HG02763 (cell line): ENCODE measurements at regions not wholly inside any gene's neighbourhood (a gene's known extent, or its start where the extent isn't known, plus 50 kb on each side); places are given as distances from the start of the nearest gene placed in this dataset.

ENCODE experiments used
- ATAC-seq: cut with Tn5 transposase; IDR thresholded peaks from one replicate; pipeline ENCODE4 v1.9.1; 2021; ENCODE audit warnings: mild to moderate bottlenecking, moderate library complexity; ENCODE audit not compliant: unreplicated experiment

DNA sequence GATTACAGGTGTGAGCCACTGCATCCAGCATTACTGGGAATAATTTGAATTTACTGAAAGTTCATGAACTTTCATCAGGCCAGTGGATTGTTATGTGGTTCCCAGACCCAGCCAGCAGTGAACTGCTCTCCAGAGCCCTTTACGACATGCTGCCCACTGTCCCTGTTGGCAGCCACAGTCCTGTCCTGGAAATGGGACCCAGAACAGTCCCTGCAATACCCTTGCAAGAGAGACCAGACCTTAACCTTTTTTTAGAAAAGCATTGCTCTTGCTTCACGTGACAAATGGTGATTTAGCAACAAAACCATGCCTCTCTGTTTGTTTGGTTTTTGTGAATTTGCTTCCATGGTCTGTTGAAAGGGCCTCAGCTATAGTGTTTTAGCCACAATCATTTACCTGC is 367.3 kb upstream of the C2CD4B start:
- no peak for ATAC-seq

DNA sequence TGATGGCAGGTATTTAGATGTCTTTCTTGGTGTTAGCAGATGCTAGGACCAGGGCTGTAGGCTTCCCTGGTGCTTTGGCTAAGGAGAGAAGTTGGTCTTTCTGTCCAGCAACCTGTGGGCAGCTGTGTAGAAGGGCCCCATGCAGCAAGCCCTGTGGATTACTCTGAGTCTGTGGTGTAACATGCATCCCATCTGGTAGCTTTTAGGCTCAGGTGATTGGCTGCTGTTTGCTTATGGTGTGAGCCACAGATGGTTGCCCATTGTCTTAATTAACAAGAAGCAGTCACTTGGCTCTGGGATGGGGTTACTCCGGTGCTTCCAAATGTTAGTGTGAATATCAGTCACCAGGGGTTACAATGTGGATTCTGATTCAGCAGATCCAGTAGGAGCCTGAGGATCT is 368.6 kb upstream of the C2CD4B start:
- ATAC-seq: no peak

- no peak for ATAC-seq
Measured at GRCh38 chr15:62534996-62535395, 369.9 kb upstream of the C2CD4B start.

DNA sequence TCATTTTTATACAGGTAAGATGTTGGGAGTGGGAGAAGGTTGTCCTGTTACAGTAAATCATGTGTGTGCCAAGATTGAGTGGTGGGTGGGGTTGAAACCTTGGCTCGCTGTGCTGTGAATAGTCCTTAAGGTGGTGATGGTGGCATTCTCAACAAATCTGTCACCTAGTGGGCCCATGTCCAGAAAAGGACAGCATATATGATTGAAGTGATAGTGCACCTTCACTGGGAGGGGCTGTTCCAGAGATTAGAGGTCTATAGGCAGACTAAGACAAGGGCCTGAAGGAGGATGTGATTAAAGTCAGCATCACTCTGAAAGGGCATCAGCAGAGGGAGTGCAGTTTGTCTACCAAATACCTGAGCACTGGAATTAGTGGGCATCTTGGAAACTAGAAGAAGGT is 374.2 kb upstream of the C2CD4B start:
- no peak for ATAC-seq

DNA sequence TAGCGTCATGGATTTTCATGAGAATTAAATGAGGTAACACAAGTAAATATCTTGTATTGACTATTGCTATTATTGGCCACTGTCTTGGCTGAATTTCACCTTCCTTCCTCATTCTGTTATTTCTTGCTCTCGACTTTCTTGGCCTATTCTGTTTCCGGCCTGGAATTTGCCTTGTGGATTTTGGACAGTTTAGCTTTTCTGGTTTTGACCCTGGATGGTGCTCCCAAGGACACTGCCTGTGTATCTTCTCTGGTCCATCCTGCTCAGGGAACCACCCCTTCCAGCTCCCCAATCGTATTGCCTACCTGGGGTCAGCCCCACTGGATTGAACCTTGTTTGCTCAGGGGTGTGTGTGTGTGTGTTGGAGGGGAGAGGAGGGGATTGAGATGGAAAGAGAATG is 376.2 kb upstream of the C2CD4B start:
- no peak for ATAC-seq

DNA sequence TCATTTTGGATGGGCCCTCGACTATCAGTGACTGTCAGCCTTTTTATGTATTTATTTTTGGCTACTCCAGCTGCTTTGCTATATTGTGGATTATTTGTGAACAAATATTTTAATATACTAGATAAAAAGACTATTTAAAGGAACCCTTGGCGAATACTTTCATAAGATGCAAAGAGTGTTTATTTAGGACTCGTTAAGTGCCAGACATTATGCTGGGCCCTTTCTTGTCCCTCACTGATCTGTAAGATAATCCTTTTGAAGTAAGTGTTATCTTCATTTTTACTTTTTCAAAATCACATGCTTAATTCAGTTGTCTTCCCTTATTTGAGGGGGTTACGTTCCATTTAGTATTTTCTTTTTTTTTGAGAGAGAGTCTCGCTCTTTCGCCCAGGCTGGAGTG is 376.8 kb upstream of the C2CD4B start:
- no peak for ATAC-seq

- ATAC-seq: no peak
Measured at GRCh38 chr15:62544446-62544845, 379.4 kb upstream of the C2CD4B start.

GRCh38 chr15:62545467-62546227 is 380.6 kb upstream of the C2CD4B start:
- no peak for ATAC-seq

DNA sequence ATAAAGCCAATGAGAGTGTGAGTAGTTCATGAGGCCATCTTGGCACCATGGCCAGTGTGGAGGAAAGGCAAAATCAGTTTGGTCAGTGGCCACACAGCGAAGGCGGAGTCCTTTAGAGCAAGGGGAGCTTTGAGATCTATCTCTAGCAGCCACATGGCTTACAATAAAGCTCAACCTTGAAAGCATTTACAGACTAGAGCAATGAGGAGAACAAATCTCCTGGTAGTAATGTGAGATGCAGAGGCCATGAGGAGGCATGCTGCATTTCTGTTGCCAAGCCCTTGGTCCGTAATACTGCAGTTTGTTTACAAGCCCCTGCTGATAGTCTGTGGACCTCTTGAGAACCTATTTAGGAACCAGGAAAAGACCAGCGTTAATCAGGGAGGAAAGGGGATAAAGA is 381.5 kb upstream of the C2CD4B start:
- no peak for ATAC-seq

DNA sequence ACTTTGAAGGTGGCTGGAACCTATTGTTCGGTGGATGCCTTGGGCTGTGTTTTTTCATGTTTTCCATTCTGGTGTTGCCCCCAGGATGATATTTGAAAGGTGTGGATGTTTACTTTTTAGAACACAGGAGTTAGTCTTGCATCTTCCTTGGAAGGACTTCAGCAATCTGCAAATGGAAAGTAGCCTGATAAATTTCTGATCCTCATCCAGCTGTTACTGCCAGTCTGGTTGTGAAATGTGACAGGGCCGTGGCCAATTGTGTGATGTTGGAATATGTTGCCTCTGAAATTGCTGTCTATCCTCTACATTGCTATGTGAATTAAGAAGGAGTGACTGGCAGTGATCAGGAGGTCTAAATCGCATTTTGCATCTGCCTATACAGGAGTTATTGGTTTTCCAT is 382.5 kb upstream of the C2CD4B start:
- no peak for ATAC-seq

GRCh38 chr15:62549345-62549970 is 384.4 kb upstream of the C2CD4B start:
- no peak for ATAC-seq

DNA sequence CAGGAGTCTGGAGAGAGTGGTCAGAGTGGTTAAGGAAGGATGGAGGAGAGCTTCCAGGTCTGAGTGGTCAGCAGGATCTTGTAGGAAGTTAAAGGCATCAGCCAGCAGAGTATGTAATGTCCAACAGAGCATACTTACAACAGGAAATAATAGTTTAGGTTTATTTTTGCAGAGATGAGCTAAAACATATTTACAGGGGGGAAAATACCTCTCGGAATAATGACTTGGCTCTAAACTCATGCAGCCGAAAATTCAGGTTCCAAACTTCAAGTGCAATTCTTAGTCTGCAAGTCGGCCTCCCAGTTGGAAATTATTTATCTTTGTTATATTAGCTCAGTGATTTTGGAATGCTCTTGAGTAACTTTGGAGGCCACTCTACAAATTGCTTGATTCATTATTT is 385.0 kb upstream of the C2CD4B start:
- ATAC-seq: no peak

DNA sequence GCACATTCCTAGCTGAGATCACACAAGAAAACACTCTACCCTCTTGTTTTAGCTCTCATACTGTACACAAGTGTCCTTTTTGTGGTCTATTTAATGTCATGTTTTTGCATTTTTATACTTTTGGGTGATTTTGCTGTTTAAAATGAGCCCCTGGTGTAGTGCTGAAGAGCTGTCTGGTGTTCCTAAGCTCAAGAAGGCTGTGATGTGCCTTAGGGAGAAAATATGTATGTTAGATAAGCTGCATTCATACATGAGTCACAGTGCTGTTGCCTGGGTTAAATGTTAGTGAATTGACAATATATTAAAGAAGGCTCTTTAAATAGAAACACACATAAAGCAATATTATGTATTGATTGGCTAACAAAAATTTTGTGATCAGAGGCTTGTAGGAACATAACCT is 387.4 kb upstream of the C2CD4B start:
- no peak for ATAC-seq

DNA sequence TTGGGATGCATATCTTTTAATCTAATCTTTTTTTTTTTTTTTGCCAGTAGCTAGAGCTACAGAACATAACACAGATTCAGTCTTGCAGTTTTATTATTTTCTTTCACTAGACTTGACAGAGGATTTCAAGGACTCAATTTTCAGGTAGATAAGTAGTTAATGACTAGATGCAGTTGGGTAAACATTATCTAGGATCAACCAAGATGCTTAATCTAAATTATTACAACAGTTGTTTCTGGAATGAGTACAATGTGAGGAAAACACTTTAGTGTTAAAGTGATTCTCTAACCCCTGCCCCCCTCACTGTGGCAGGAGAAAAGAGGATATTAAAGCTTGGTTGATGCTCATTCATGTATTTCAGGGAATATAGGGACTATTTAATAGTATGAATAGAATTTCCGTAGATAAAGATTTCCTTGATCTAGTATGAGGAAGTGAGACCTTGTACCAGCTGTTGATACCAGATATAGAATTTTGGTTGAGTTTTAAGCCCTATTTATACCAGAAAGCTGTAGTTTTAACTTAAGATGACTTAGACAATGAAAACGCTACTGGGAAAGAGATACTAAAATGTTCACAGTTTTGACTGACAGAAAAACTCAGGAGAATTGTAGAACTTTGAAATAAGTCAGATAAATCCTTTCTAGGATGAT is 389.0 kb upstream of the C2CD4B start:
- no peak for ATAC-seq

GRCh38 chr15:62558640-62559380 is 393.7 kb upstream of the C2CD4B start:
- ATAC-seq: no peak

GRCh38 chr15:62559381-62559733 is 394.3 kb upstream of the C2CD4B start:
- no peak for ATAC-seq

GRCh38 chr15:62561059-62561519 is 396.0 kb upstream of the C2CD4B start:
- no peak for ATAC-seq

DNA sequence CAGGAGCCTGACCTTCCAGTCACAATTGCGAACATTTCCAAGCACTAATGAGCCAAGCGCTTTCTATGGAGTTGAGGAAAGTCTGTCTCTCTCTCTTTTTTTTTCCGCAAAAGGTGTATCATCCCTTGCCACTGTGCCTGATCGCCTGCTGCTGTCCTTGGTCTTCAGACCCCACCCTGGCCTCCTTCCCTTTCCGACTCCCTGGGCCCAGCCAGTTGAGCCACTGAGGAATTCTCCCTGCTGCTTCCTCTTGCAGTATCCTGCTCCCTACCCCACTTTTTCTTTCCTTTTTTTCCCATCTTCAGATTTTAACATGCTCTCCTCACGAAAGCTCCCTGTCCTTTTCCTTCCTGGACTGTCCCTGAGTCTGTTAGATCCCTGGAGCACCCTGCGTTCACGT is 396.5 kb upstream of the C2CD4B start:
- ATAC-seq: no peak

DNA sequence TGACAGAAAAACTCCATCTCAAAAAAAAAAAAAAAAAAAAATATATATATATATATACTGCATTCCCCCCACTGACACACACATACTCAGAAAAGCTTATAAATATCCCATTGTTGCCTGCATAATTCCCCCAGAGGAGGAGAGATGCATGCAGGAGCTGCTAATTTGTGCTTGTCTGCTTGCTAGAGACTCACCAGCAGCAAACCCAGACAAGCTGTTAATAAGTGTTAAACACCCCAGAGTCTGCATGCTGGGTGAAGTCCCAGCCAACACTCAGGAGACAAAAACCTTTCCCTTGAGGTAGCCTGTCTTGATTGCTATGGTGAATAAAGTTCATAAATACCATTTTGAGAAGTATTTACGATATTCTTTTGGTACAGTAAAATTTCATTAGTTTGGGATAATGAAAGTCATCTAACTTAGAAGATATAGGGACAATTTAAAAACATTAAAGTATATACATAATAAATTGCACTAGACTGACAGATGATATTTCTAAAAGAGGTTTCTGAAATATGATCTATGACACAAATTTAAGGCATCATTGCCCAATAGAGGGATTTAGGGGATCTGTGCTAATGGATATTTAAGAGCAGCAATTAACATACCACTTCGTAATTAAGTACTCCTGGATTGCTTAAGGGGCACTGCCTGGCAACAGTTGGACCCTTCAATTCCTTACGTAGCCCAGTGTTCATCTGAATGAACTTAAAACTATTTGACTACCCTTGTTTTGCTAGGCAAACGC is 400.0 kb upstream of the C2CD4B start:
- ATAC-seq: no peak

DNA sequence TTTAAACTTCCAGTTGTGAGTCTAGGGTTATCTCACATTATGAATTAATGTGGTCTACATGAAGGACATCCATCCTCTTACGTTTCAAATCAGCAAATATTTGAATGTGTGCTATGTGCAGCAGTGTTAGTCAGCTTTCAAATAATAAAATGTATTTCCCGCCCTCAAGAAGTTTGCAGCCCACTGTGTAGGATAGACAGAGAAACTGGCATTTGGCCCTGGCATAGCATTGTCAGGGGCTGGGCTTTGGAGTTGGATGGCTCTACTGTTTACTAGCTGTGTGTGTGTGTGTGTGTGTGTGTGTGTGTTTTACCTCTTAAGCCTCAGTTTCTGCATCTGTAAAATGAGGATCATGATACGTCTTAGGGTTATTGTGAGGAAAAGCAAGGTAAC is 400.5 kb upstream of the C2CD4B start:
- ATAC-seq: no peak

DNA sequence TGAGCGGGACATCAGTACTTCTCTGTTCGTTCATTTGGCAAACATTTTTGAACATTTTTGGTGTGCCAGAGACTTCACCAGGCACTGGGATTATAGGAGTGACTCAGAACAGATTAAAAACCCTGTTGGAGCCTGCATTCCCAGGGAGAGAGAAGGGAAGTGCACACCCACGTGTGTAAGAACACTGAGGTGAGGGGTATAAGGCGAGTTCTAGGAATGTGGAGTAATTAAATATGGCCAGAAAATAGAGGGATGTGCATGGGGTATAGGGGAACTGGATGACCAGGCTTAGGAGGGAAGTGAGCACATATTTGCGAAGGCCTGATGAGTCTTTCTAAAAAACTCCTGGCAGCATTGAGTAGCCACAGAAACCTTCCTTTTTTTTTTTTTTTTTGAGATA is 401.2 kb upstream of the C2CD4B start:
- ATAC-seq: no peak
